ENCODE measurements at regions not wholly inside any gene's neighbourhood (a gene's known extent, or its start where the extent isn't known, plus 50 kb on each side); places are given as distances from the start of the nearest gene placed in this dataset.

DNA sequence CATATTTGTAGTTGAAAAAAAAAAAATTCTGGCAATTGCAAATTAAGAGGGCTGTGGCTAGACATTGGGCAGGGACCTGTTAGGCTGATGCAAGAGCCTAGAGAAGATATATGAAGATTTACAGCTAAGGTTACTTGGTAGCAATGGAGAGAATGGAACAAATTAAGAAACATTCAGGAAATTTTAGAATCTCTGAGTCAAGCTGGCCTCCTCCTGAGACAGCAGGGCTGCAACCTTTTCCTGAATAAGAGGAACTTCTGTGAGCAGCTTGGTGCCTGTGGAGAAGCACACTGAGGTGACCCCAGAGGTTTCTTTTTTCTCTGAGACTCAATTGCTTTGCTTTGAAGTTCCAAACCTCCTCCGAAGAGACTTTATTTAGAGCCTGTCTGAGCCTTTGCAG lies 118.6 kb upstream of the LRATD1 start:
- DNase-seq (ENCODE audit: low read depth, low spot score), result peak; percentile 25

DNA sequence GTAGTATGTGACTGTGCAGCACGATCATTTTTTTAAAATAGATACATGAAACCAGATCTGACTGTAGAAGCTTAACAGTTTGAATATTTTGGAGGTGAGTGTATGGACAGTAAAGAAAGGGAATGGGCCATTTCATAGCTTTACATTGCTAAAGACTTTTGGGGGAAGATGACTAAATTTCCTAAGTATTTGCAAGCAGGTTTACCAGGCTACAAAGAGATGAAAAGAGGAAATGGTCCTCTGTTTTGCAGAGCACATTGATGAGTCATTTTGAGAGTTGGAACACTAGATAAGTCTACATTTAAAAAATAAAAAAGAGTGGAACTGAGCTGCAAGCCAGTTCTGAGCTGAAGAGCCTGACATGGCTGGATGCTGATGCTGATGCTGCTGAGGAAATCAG lies 115.7 kb upstream of the LRATD1 start:
- DNase-seq (ENCODE audit: low read depth, low spot score), result no peak

DNA sequence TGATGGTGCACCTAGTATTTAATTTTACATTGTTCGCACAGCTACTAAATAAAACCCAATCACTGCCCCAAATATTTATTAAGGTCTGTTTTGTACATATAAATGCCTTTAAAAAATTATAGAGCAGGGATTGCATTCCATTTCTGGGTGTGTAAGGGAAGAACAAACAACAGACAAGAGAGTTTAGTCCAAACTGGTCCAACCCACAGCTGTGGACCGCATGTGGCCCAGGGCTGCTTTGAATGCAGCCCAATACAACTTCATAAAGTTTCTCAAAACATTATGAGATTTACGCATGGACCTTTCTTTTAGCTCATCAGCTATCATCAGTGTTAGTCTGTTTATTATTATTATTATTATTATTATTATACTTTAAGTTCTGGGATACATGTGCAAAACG lies 114.8 kb upstream of the LRATD1 start:
- DNase-seq (ENCODE audit: low read depth, low spot score), result no peak

DNA sequence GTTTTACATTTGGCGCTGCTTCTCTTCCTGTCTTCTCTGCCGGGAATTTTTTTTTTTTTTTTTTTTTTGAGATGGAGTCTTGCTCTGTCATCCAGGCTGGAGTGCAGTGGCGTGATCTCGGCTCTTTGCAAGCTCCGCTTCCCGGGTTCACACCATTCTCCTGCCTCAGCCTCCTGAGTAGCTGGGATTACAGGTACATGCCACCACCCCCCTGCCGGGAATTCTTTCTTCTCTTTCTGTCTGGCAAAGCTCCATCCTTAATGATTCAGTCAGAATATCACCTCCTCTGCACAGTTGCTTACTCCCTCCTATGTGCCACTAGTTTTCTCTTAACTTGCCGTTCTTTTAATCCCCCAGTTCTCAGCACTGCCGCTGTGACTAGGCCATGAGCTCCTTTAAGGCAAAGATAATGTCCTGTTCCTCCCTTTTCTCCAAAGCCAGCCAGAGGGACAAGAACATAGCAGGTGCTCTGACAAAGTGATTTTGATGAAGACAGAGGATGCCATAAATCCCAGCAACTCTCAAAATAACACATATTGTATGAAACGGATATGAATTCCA lies 112.1 kb upstream of the LRATD1 start:
- DNase-seq (ENCODE audit: low read depth, low spot score), result no peak

DNA sequence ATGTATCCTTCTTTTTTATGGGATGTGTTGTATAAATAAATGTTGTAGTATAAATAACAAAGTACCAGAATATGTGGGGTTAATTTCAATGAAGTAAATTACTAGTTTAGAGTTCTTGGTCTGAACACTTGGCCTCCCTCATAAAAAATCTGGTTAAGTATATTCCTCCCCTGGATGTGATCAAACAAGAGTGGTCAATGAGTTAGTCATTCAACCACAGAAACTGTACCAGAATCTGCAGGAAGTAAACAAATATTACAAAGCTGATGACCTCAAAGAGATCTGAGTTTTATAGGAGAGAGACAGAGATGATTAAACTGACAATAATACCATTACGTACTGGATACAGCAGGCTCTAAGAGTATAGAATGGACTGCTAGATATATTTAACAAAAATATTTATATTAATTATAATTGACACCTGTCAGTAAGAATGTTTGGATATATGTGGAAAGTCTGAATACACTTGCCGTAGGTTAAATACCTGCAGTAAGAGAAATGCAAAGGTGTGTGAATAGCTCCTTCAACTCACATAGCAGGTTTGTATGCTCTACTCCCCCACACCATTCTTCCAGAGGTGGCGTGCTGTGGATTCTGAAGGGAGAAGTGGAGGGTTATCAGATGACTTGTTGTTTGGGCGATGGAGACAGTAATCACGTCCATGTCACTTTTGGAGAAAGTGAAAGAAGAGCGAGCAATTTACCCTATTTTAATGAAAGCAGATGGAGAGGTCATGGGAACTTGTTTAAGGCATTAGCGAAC lies 108.3 kb upstream of the LRATD1 start:
- no peak for DNase-seq (ENCODE audit: low read depth, low spot score)

DNA sequence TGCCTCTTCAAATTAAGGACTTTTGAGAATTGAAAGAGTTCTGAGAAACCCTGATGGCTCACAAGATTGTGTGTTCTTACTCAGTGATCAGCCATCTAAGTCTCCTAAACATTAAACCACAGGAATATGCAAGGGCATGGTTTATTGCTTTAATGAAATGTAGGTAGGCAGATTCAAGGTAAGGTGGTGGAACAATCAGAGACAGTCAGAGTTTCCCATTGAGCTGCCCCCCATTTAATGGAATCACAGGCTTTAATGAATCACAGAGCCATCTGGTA lies 107.8 kb upstream of the LRATD1 start:
- no peak for DNase-seq (ENCODE audit: low read depth, low spot score)

DNA sequence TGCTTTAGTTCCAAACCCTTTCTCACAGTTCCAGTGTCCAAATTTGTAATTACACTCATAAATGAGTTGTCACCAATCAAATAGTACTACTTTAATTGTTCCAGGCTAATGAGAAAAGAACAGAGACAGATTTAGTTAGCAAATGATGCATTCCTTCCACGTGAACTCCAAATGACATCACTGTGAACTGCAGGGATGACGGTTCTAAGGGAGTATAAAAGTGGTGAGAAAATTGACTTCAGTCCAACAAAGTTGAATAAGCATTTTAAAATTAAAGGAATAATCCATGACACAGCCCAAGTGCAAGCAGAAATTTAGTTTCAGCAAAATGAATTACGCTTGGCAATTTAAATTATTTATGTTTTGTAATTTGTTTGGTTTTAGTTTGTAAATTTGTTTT lies 102.0 kb upstream of the LRATD1 start:
- DNase-seq (ENCODE audit: low read depth, low spot score), result no peak

DNA sequence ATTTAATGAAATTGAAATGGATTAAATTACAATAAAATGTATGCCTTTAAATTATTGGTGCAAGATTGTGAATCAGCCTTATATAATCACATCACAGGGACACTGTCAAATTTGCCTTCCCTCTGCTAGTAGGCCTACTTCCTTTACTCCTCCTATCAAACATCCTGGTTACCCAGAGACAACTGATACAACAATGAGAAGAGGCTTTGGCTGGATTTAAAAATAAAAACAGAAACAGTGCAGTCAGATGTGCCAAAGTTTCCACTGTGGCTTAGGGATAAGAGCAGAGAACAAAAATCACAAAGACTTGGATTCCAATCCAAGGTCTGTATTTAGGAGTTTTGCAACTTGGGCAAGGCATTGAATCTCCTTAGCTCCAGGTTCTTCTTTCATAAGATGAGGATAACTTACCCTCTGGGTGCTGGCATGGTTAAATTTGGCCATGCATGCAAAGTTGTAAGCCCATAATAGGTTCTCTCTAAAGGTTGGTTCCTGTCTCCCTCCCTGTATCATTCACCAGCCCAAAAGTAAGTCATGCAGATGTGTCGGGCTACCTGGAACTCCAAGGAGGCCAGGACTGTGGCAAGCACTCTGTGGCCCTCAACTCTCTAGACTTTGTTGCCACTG lies 99.3 kb upstream of the LRATD1 start:
- no peak for DNase-seq (ENCODE audit: low read depth, low spot score)

DNA sequence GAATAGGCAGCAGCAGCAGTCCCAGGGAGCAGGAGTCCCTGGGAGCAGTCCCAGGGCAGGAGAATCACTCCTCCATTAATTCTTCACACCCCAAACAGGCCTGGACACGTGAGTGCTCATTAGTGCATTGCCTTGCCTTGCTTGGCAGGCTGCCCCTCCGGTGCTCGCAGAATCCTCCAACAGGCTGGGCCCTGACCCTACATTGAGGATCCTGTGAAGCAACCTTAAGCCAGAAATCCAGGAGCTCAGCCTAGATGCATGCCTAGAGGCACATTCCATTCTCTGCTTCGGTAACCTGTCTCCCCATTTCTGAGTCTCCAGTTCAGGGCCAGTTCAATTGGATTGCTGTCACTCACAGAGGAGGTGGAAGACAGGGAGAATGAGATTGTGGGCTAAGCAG lies 97.4 kb upstream of the LRATD1 start:
- no peak for DNase-seq (ENCODE audit: low read depth, low spot score)

DNA sequence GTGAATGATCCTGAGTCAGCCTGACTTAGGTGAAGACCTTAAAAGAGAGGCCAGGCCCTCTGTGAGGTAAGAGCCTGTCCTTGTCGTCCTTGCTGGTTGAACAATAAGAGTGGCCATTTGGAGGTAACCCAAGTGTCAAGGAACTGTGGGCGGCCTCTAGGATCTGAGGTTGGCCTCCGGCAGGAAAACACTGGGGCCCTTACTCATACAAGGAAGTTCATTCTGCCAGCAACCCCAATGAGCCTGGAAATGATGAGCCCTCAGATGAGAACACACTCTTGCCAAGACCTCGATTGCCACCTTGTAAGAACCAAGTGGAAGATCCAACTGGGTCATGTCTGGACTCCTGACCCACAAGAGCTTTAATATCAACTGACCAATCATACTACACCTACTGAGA lies 95.5 kb upstream of the LRATD1 start:
- no peak for DNase-seq (ENCODE audit: low read depth, low spot score)

DNA sequence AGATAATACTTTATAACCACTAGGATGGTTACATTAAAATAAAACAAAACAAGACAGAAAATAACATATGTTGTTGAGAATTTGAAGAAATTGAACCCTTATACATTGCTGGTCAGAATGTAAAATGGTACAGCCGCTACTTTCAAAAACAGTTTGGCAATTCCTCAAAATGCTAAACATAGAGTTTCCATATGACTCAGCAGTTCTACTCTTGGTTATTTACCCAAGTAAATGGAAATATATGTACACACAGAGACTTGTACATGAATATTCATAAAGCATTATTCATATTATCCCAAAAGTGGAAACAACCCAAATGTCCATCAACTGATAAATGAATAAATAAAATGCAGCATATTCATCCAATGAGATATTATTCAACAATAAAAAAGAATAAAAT lies 92.5 kb upstream of the LRATD1 start:
- DNase-seq (ENCODE audit: low read depth, low spot score), result no peak

DNA sequence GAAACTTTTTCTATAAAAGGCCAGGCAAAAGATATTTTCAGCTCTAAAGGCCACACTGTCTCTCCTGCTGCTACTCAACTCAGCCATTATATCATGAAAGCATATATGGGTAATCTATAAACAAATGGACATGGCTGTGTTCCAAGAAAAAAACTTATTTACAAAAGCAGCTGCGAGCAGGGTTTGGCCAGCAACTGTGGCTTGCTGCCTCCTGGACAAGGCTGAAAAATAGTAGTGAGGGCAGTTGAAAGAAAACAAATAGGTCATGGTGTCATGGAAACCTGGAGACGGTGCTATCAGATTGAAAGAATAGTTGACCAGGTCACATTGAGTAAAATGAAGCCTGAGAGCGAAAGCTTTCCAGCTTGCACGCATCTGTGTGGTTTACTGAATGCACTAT lies 89.2 kb upstream of the LRATD1 start:
- no peak for DNase-seq (ENCODE audit: low read depth, low spot score)

DNA sequence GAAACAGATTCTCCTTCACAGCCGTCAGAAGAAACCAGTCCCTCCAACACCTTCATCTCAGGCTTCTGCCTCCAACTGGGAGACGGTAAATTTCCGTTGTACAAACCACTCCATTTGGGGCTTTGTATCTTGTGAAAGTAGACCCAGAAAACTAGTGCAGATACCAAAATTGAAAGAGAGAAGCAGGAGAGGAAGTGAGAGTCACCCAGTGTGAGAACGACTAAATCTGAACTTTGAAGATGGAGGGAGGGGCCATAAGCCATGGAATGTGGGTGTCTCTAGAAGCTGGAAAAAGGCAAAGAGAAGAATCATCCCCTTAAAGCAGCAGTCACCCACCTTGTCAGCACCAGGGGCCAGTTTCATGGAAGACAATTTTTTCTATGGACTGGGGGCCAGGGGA lies 88.3 kb upstream of the LRATD1 start:
- DNase-seq (ENCODE audit: low read depth, low spot score), result no peak

DNA sequence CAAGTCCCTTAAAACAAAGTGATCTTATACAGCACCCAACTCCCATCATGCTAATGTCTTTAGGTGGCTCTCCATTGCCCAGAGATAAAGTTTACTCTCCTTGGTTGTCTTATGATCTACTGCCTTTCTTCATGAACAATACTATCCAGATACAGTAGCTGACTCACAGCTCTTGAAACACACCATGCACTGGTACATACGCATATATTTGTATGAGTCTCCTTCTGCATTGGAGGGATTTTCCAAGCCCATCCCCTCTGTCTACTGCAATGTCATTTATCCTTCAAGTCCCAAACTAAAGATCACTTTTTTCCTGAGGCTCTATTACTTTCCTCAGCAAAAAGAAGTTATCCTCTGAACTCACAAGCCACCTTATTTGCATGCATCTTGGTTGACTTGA lies 84.7 kb upstream of the LRATD1 start:
- no peak for DNase-seq (ENCODE audit: low read depth, low spot score)

DNA sequence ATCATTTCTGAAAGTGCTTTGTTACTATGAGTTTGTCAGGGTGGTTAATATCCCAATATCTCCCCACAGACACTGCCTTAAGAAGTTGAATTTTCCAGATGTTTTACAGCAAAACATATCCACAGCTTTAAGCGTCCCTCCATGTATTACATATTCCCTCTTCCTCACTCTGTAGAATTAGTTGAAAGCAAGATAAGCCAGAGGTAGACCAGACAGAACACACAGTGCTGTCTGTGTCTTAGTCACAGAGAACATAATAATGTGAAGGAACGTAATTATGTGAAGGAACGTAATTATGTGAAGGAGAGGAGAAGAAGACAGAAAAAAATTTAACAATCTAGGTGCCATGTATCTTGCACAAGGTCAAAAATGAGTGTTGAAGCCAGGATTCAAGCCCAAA lies 81.9 kb upstream of the LRATD1 start:
- no peak for DNase-seq (ENCODE audit: low read depth, low spot score)

DNA sequence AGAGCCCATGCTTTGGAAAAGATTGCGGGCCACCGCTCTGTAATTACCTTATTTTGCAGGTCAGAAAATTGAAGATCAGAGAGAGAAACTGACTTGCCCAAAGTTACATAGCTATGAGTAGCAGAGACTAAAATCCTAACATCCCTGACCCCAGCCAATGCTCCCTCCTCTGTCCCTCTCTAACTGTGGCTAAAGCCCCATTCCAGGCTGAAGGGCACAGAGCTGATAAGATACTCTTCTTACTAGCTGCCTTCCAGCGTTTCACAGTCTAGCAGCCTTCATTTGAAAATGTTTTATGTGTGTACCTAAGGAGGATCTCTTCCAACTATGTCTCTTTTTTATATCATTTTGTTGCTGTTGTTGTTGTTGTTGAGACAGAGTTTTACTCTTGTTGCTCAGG lies 81.4 kb upstream of the LRATD1 start:
- no peak for DNase-seq (ENCODE audit: low read depth, low spot score)

DNA sequence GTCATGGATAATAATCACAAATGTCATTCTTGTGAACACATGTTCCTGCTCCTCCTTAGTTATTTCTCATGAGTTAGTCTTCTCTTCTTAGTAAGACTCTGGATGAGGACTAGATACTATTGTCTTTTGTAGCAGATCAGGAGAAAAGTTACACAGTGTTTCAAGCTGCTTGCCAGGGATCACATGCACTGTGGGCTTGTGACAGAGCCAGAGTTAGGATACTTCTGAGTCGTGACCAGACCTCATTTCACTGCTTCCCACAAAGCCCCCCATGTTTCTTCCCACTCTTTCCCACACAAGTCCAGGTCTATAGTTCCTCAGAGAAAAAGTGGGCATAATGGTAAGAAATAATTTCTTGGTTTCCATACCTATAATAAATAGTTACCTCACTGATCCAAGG lies 80.2 kb upstream of the LRATD1 start:
- DNase-seq (ENCODE audit: low read depth, low spot score), result no peak

DNA sequence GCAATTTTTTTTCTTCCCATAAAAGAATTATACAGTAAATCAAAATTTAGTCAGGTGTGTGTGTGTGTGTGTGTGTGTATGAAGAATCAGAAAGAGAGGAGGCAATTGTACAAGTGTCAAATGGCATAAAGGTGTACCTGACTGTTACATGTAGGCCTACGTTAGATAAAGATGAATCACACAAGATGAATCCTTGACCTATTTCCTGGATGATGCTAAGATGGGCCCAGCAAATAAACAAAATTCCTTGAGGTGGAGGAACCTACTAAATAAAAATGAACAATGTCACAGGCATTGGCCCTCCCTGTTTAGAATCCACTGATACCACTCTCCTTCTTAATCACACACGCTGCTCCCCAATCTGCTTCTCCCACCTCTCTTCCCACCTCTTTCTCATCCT lies 79.7 kb upstream of the LRATD1 start:
- no peak for DNase-seq (ENCODE audit: low read depth, low spot score)

DNA sequence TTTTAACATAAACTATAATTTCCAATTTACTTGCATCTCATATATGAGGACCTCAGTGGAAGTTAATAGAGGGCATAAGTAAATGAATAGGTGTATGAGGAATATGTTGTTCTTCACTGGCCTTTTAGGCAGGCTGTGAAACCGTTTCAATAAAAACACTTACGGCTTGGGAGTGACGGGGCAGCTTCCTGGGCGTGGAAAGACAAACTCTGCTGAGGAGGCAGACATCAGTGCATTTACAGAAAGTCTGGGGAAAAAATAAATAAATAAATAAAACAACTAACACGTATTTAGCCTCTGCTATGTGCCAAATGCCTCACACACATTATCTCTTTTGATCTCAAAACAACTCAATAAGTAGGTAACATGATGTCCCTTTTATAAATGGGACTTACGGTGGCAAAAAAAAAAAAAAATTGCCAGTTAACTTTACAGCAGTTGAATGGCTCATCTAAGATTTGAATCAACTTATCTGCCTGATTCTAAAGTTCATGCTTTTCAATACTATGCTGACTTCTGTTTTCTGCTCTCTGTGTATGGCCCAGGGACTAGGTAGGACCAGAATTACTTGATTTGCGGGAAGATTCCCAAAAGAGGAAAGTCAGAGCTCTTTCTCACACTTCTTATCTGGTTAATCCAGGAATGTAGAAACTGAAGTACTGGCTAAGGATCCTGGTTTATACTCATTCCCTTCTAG lies 77.5 kb upstream of the LRATD1 start:
- DNase-seq (ENCODE audit: low read depth, low spot score), result no peak

DNA sequence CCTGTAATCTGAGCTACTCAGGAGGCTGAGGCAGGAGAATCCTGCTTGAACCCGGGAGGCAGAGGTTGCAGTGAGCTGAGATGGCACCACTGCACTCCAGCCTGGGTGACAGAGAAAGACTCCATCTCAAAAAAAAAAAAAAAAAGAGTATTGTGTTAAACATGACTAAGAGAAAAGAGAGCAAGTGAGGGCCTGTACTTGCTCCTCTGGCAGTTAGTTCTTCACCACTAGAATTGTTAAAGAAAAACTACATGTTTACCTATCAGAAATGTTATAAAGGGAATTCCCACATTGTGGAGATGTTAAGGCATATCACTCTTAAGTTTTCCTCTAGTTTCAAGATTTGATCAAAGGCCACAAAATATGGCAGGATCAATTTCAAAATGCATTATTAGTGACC lies 75.4 kb upstream of the LRATD1 start:
- no peak for DNase-seq (ENCODE audit: low read depth, low spot score)

DNA sequence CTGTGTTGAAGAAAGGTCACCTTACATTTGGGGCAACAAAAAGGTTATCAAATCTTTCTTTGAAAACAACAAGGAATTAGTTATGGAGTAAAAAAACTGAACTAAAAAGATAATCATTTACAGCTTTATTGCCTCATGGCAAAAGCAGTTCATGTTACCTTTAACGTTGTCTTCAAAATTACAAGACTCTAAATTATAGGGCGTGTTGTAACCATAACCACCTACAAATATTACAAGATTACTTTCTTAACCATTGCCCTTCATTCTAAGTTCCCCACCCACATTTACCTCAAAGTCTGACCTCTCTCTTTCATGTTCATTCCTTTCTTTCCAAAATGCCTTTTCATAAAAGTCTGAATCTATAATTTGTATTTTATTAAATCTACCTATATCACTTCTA lies 74.6 kb upstream of the LRATD1 start:
- DNase-seq (ENCODE audit: low read depth, low spot score), result no peak

DNA sequence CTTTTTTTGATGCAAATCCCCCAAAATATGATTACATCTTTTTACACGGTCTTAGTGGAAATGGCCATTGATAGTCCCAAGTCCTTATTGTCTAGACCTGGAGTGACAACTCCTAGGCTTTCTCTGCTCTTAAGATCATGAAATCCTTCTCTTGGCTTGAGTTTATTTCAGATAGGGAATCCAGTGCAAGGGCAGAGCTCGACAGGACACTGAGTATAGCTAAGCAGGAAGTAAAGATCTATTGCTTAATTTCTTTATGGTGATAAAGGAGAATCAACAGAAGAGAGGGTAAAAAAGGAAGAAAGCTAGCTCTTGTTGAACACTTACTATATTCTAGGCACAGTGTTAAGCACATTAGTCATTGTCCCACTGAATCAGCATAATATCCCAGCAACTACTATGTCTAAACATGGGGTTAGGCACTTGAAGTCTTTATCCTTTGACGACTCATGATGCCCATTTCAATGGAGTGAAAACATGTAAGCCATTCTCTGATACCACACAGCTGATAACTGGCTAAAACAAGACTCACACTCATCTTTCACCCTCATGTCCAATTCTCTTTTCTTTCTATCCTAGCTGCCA lies 74.1 kb upstream of the LRATD1 start:
- DNase-seq (ENCODE audit: low read depth, low spot score), result no peak

DNA sequence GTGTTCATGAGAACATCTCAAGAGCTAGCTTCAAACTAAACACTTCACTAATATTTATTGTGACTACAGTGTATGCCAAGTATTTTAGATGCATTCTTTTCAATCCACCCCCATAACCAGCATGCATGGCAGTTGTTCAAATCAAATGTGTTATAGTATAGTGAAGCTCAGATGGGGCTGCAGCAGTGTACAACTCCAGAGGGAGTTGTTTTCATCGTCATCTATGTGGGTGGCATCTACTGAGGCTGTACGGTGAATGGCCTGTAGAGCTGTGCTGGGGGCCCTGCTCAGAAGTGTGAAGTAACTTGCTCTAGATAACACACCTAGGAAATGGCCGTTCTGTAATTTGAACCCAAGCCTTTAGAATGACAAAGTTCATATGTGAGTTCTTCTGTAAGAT lies 71.8 kb upstream of the LRATD1 start:
- DNase-seq (ENCODE audit: low read depth, low spot score), result no peak

All from brain pericyte (primary cell).